GM19351 (cell line): ENCODE measurements at regions not wholly inside any gene's neighbourhood (a gene's known extent, or its start where the extent isn't known, plus 50 kb on each side); places are given as distances from the start of the nearest gene placed in this dataset.
"Not testable (repeated sequence)": the region's sequence is repeated elsewhere in the genome, so short reads cannot be mapped to it uniquely, and the experiment has no call there.

Experiments used
- ATAC-seq: cut with Tn5 transposase; IDR thresholded peaks from one replicate; pipeline ENCODE4 v1.9.1; 2021; ENCODE audit warnings: mild to moderate bottlenecking, moderate library complexity; ENCODE audit not compliant: unreplicated experiment

DNA sequence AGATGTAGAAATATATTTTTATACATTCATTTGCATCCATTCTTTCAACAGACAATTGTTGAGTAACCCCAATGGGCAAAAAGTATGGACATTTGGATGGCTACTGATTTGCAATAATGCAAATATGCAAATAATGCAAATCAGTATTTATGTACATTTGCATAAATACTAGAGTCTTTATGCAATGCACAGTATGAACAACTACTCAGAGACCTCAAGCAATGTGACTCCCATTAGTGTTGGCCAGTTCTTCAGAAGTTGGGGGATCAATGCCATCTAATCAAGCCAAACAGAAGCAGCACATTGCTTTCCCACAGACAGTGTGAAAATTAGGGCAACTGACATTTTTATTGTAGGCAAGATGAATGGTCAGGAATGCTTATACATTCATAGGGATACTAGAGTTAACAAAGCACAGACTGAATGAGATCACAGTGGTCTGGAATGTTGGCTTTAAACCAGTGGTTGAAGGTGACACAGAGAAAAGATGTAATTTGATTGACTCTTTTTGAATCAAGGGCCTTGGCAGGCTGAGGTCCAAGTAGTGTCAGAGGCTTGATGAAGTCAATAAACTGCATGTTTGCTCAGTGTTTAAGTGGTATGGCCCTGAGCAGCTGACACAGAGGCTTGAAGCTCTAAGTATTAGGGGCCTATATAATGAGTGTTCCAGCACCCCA lies 256.6 kb downstream of the CTH start:
- ATAC-seq = no peak

GRCh38 chr1:70671006-70671405 lies 259.9 kb downstream of the CTH start:
- ATAC-seq = no peak

DNA sequence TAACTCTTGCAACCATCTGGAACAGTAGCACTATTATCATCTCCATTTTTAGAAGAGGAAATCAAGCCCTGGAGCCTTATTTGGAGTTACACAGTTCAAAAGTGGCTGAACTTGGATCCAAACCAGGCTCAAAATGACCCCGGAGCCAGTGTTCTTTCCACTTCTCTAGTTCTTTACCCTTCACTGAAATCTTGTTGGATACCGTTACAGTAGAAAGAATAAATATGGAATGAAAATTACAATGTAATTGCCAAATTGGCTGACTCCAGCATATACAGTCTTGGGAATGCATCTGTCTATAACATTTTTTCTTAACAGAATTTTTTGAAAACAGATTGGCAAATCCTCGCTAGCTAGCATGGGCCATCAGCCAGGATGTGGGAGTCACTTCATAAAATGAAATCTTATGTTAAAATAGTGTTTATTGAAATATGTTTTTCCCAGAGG lies 261.4 kb downstream of the CTH start:
- ATAC-seq = no peak

DNA sequence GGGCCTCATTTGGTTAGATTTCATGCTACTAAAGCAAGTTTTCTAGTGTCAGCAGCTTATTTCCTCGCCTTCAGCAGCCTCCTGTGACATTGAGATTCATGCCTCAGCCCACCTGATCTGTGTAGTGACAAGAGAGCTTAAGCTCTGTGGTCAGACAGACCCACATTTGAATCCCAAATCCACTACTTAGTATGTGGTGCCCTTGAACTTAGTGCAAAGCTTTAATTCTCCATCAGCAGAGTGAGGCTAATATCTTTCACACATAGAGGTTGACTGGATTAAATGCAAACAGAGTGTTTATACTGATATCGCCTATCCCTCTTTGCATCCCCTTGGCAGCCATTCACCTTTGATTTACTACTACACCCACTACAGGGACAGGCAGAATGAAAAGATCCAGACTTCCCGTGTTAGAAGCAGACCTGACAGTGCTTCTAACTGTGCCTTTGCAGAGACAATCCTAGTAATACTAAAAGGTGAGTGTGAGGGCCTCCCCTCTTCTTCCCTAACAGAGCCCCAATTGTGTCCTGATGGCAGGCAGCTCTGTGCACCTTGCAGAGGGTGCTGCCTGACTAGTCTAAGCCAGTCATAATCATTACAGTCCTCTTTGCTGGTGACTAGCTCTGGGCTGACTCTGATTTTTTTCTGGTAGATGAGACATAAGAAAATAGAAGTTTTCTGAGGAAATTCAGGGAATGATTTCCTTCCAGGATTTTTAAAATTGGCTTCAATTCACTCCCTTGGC lies 264.0 kb downstream of the CTH start:
- ATAC-seq = peak; percentile 45

GRCh38 chr1:70675737-70676156 lies 264.7 kb downstream of the CTH start:
- peak; percentile 87 for ATAC-seq

- ATAC-seq = peak; percentile 100
Observed at GRCh38 chr1:70685300-70686286, 274.5 kb downstream of the CTH start.

DNA sequence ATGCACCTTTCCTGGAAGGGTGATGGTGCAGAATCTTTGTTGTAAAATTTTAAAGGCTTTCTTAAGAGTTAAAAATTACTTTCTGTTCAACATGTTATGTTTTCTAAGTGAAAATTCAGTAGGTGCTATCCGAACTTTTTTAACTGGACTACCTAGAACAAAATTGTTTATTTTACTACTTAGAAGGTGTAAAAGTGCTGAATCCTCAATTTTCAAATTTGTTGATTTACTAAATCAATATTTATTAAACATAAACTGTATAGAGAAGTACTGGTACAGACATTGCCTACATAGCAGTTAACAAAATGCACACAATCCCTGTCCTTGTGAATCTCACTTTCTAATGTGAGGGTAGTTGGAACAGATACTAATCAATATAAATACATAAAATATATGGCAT lies 277.5 kb downstream of the CTH start:
- ATAC-seq = no peak

DNA sequence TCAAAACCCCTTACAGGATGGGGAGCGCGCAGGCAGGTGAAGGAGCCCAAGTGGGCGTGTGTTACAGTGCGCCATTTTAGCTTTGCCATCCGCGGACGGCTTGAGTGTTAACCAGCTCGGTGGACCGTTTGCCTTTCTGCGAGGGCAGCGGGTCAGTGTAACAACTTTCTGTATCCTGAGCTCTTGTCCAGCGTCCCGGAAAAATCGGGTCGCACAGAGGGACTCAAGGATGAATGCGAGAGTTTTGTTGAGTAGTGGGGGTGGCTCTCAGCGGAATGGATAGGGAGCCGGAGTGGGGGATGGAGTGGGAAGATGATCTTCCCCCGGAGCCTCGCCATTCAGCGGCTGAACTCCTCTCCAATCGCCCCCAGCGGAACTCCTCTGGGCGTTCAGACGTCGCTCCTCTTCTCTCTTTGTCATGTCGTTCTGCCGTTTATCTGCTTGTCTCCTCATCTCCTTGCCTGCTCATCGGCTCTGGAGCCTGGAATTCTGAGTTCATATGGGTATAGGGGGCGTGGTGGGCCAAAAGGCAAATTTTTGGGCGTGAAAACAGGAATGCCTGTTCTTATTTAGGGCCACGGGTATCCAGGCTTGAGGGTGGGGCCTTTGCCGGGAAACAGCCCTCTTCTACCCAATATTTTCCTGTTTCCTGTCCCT lies 295.4 kb downstream of the CTH start:
- no peak for ATAC-seq

DNA sequence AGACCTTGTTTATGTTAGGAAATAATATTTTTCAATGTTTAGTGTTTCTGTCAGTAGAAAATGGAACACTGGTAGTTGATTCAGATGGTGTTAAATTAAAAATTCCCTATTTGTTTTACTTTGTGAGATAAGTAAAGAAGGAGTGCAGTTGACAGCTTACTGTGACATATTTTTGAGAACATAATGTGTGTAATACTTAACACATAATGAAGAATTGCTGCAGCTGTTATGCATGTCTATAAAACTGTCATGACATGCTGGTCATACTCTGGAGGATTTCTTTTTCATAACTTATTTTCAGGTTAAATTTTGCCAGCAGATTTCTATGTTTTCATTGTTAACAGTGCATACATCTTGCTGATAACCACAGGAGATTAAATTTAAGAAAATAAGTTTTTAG lies 296.1 kb downstream of the CTH start:
- no peak for ATAC-seq

DNA sequence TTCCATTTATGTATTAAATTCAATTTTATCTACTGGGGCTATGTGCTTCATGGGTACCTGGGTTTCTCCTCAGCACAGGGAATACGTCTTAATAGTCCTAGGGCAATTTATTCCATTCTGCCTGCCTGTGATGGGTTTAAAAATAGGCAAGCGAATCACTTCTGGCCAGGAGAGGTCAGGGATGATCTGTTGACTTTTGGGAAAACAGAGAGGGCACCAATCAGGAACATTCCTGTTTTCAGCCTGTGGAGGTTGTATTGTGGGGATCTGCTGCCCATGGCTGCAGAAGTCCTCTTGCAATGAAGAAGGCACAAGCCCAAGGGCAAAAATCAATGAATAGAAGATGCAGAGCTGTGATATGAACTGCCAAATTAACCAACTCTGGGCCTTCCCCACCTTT lies 303.1 kb downstream of the CTH start:
- ATAC-seq = no peak

- no peak for ATAC-seq
Observed at GRCh38 chr1:70717211-70717610, 306.1 kb downstream of the CTH start.

- ATAC-seq = no peak
Observed at GRCh38 chr1:70717656-70718055, 306.6 kb downstream of the CTH start.

DNA sequence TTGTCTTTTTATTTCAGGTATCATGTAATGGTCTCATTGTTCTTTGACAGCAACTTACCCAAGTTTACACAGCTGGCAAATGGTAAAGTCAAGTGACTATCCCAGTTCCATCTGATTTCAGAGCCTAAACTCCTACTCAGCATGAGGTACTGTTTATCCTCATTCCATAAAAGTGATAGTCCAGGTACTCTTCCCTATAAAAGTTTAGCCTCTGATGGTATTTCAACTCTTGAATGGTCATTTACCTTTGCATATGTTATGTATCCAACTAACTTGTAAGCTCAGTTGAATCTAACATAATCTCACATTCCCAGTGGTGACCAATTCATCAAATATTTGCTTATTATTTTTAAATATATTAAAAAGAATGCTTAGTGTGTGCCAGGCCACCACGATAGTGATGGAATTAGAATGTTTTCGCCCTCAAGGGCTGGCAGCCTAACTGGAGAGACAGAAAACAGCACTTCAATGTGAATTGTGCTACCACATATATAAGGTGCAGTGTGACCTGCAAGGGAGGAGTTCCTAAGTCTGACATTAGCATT lies 307.1 kb downstream of the CTH start:
- no peak for ATAC-seq

- no peak for ATAC-seq
Observed at GRCh38 chr1:70719154-70719553, 308.1 kb downstream of the CTH start.

DNA sequence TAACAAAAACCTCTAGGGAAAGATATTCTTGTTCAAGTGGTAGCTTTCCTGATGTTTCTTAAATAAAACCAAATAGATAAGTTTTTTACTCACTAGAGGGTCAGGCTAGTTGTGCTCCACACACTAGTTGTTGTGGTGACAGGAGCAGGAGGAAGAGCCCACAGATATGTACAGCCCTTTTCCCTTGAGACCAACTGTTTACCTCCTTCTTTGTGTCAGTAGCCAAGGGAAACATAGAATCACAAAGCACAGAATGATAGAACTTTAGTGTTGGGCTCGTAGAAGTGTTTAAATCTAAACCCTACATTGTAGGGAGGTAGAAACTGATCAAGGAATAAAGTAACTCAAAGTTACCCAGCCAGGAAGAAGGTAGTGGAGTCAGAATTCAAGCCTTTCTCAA lies 309.0 kb downstream of the CTH start:
- ATAC-seq = no peak

DNA sequence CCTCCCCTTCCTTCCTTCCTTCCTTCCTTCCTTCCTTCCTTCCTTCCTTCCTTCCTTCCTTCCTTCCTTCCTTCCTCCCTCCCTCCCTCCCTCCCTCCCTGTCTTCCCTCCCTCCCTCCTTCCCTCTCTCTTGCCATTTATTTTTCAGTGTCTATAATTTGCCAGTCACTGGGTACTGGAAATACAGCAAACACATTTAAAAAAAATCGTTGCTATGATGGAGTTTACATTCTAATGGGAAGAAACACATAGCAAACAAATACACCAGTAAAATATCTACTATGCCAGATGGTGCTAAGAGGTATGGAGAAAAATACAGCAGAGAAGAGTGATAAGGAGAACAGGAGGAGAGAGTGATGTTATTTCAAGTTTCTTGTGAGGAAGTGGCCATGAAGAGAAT lies 309.5 kb downstream of the CTH start:
- no peak for ATAC-seq

DNA sequence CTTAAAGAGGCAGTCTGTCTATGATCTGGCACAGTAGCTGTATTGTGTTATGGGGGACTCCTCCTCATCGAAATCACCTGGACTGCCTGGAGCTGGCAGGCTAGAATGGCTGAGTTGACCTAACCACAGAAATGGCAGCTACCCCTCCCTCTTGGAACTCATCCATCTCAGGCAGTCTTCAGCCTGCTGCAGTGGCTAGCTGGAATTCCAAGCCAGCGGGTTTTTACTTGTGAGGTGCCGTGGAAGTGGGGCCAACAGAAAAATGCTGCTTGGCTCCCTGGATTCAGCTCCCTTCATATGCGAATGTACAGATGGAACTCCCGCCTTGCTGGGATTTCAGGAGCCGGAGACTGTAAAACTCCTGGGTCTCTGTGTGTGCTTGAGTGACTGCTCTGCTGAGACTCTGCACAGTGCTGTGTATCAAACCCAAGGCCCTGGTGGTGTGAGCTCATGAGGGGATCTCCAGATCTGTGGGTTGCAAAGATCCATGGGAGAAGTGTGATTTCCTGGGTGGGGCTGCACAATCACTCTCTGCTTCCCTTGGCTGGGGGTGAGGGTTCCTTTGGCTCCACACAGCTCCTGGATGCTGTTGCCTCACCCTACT lies 316.9 kb downstream of the CTH start:
- ATAC-seq = no peak

GRCh38 chr1:70736518-70736917 lies 311.1 kb downstream of the PTGER3 start:
- not testable (repeated sequence) for ATAC-seq

DNA sequence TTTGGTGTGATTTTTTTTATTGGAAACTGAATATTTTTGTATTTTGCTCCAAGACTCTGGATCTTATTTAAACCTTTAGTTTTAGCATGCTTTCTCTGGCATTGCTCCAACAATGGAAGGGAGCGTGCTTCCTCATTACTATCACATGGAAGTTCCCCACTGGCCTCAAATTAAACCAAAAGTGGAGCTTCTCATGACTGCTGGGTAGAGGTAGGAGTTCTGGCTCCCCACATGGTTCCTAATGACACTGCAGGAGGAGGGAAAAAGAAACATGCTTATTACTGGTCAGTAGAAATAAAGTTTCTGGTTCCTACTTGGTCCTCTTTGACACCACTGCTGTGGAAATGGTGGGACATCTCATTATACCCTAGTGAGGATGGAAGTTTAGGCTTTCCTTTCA lies 310.5 kb downstream of the PTGER3 start:
- no peak for ATAC-seq

GRCh38 chr1:70738624-70739023 lies 309.0 kb downstream of the PTGER3 start:
- ATAC-seq = no peak
